Osteoblast (primary cell): ENCODE measurements at regions not wholly inside any gene's neighbourhood (a gene's known extent, or its start where the extent isn't known, plus 50 kb on each side); places are given as distances from the start of the nearest gene placed in this dataset.

Experiments
- DNase-seq: peaks from one replicate; pipeline ENCODE4 v3.0.0; 2011; ENCODE audit warnings: low spot score, mixed read lengths; ENCODE audit not compliant: insufficient read length; ENCODE audit errors: missing footprints
- H2AFZ ChIP-seq: 2 replicates; pipeline ENCODE4 v1.6.0; 2011; ENCODE audit warnings: mild to moderate bottlenecking, low read length
- H3K27ac ChIP-seq: 2 replicates; pipeline ENCODE4 v1.5.1; 2011; ENCODE audit warnings: mild to moderate bottlenecking, low read depth, low read length, moderate library complexity
- H3K27me3 ChIP-seq: 2 replicates; pipeline ENCODE4 v1.6.0; 2012; ENCODE audit warnings: mild to moderate bottlenecking, control low read depth, inconsistent platforms, low read length, moderate library complexity; ENCODE audit not compliant: insufficient read depth
- H3K36me3 ChIP-seq: 2 replicates; pipeline ENCODE4 v1.5.1; 2011; ENCODE audit warnings: mild to moderate bottlenecking, low read length, control low read depth, moderate library complexity; ENCODE audit not compliant: insufficient read depth
- H3K4me1 ChIP-seq: 2 replicates; pipeline ENCODE4 v1.5.1; 2011; ENCODE audit warnings: mild to moderate bottlenecking, low read length, control low read depth, moderate library complexity; ENCODE audit not compliant: insufficient read depth
- H3K4me2 ChIP-seq: 2 replicates; pipeline ENCODE4 v1.6.0; 2011; ENCODE audit warnings: mild to moderate bottlenecking, low read length; ENCODE audit not compliant: insufficient read depth
- H3K4me3 ChIP-seq: fragments of 200-600 bp; sonication (generic); 3 replicates; pipeline ENCODE4 v1.5.1; 2012; ENCODE audit warnings: mild to moderate bottlenecking, low read length, inconsistent platforms; ENCODE audit not compliant: insufficient read depth
- H3K79me2 ChIP-seq: 2 replicates; pipeline ENCODE4 v1.6.0; 2012; ENCODE audit warnings: mild to moderate bottlenecking, low read length, control low read depth, inconsistent platforms; ENCODE audit not compliant: insufficient read depth
- H3K9me3 ChIP-seq: 2 replicates; pipeline ENCODE4 v1.5.1; 2011; ENCODE audit warnings: low read depth, low read length, control low read depth
- H4K20me1 ChIP-seq: 2 replicates; pipeline ENCODE4 v1.6.0; 2012; ENCODE audit warnings: mild to moderate bottlenecking, low read length, control low read depth; ENCODE audit not compliant: insufficient read depth
- CTCF ChIP-seq: IDR thresholded peaks from 2 replicates; pipeline ENCODE4 v1.5.1; 2011; ENCODE audit warnings: mild to moderate bottlenecking, low read depth, low read length, moderate library complexity; ENCODE audit errors: extremely low read depth

DNA sequence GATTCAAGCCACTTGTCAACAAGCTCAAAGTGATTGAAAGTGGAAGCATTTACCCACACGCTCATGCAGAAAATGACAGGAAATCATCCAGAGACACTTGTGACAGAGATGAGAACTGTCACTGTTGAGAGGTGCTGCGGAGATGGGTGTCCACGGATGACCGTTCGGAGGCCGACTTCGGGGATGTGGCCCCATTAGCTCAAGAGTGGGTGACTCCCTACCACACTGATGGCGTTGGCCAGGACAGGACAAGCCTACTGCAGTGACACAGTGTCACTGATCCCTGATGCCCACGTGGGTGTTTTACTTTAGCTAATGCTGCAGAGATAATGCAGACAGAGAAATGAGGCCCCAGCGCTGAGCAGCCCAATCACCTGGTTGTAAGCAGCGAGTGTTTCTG is 81.5 kb upstream of the YWHAQ start:
- H2AFZ ChIP-seq, result no peak overlapping the region
- H3K27me3 ChIP-seq, result no peaks in the 10 kb centered on the region
- no peaks in the 10 kb centered on the region for H3K4me1 ChIP-seq
- no peak for DNase-seq
- no peaks in the 10 kb centered on the region for H3K79me2 ChIP-seq
- TF ChIP-seq CTCF, result no peak
- H3K4me2 ChIP-seq, result no peak overlapping the region
- H3K9me3 ChIP-seq, result no peaks in the 10 kb centered on the region
- H4K20me1 ChIP-seq, result no peaks in the 10 kb centered on the region
- H3K4me3 ChIP-seq, result no peak overlapping the region
- no peaks in the 10 kb centered on the region for H3K36me3 ChIP-seq
- H3K27ac ChIP-seq, result no peak overlapping the region

DNA sequence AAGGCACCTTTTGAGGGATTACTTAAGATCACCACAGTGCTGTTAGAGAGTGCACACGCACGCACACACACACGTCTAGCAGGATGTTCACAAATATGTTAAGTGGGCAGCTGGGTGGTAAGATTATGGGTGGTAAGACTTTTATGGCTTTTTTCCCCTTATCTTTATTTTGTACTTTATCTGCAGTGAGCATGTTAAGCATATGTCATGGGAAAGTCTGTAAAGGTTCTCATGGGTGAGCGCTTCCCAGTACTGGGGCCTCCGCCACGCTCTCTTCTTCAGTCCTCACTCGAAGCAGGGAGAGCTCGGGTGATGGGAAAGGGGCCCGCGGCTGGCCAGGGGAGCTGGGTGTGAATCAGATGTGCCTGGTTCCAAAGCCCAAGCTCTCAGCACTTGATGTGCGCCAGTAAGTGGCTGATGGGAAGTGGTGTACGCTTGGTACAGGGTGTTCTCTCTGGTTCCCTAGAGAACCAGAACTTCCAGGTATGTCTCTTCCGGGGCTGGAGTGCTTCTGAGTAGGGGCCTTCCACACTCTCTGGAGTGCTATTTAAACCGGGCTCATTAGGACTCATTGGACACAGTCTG is 83.9 kb upstream of the YWHAQ start:
- Histone ChIP-seq H3K4me2 (no peak overlapping the region), H3K27me3 (no peaks in the 10 kb centered on the region), H3K4me1 (no peaks in the 10 kb centered on the region), H3K36me3 (no peaks in the 10 kb centered on the region), H2AFZ (no peak overlapping the region), H3K4me3 (no peak overlapping the region), H3K79me2 (no peaks in the 10 kb centered on the region), H3K9me3 (no peaks in the 10 kb centered on the region), H4K20me1 (no peaks in the 10 kb centered on the region), H3K27ac (no peak overlapping the region)
- no peak for DNase-seq
- TF ChIP-seq CTCF, result no peak

- Histone ChIP-seq H3K79me2 (no peaks in the 10 kb centered on the region), H3K4me1 (no peaks in the 10 kb centered on the region), H3K9me3 (no peaks in the 10 kb centered on the region), H4K20me1 (no peaks in the 10 kb centered on the region), H3K4me3 (no peak overlapping the region), H2AFZ (no peak overlapping the region), H3K36me3 (no peaks in the 10 kb centered on the region), H3K4me2 (no peak overlapping the region), H3K27me3 (no peaks in the 10 kb centered on the region), H3K27ac (no peak overlapping the region)
- no peak for TF ChIP-seq CTCF
- DNase-seq, result no peak
Observed at GRCh38 chr2:9715238-9715637, 84.4 kb upstream of the YWHAQ start.

GRCh38 chr2:9717886-9718451 is 87.2 kb upstream of the YWHAQ start:
- H3K4me3 ChIP-seq, result no peak overlapping the region
- H3K27ac ChIP-seq, result no peak overlapping the region
- no peaks in the 10 kb centered on the region for H3K36me3 ChIP-seq
- TF ChIP-seq CTCF, result no peak
- no peaks in the 10 kb centered on the region for H3K27me3 ChIP-seq
- no peaks in the 10 kb centered on the region for H3K4me1 ChIP-seq
- H3K4me2 ChIP-seq, result no peak overlapping the region
- H3K9me3 ChIP-seq, result no peaks in the 10 kb centered on the region
- DNase-seq, result no peak
- H4K20me1 ChIP-seq, result no peaks in the 10 kb centered on the region
- no peaks in the 10 kb centered on the region for H3K79me2 ChIP-seq
- no peak overlapping the region for H2AFZ ChIP-seq
